SKM-1 (cell line): ENCODE measurements at regions not wholly inside any gene's neighbourhood (a gene's known extent, or its start where the extent isn't known, plus 50 kb on each side); places are given as distances from the start of the nearest gene placed in this dataset.
"Not testable (repeated sequence)": the region's sequence is repeated elsewhere in the genome, so short reads cannot be mapped to it uniquely, and the experiment has no call there.

ENCODE experiments used
- DNase-seq: peaks from one replicate; lab custom pipeline; 2025; ENCODE audit not compliant: unreplicated experiment; lab: John Stamatoyannopoulos, UW

- DNase-seq, result no peak
Observed at GRCh38 chr9:129437626-129438323, 183.1 kb downstream of the C9orf50 start.

GRCh38 chr9:129436751-129437625, 183.9 kb downstream of the C9orf50 start:
- no peak for DNase-seq

GRCh38 chr9:129435988-129436717, 184.7 kb downstream of the C9orf50 start:
- no peak for DNase-seq

- no peak for DNase-seq
Observed at GRCh38 chr9:129435291-129435690, 185.6 kb downstream of the C9orf50 start.

- no peak for DNase-seq
Observed at GRCh38 chr9:129434187-129434586, 186.7 kb downstream of the C9orf50 start.

GRCh38 chr9:129432297-129433154, 188.4 kb downstream of the C9orf50 start:
- no peak for DNase-seq

- no peak for DNase-seq
Observed at GRCh38 chr9:129430940-129431643, 189.8 kb downstream of the C9orf50 start.

- no peak for DNase-seq
Observed at GRCh38 chr9:129428864-129429577, 191.9 kb downstream of the C9orf50 start.

- DNase-seq, result no peak
Observed at GRCh38 chr9:129427149-129427548, 193.8 kb downstream of the C9orf50 start.

- not testable (repeated sequence) for DNase-seq
Observed at GRCh38 chr9:129423755-129424154, 197.1 kb downstream of the C9orf50 start.

- DNase-seq, result no peak
Observed at GRCh38 chr9:129423216-129423615, 197.7 kb downstream of the C9orf50 start.

GRCh38 chr9:129422843-129423192, 198.1 kb downstream of the C9orf50 start:
- no peak for DNase-seq

- DNase-seq, result no peak
Observed at GRCh38 chr9:129422032-129422842, 198.7 kb downstream of the C9orf50 start.

GRCh38 chr9:129421371-129421770, 199.5 kb downstream of the C9orf50 start:
- DNase-seq, result no peak

GRCh38 chr9:129420721-129421120, 200.2 kb downstream of the C9orf50 start:
- no peak for DNase-seq

GRCh38 chr9:129419382-129419899, 201.5 kb downstream of the C9orf50 start:
- DNase-seq, result no peak

GRCh38 chr9:129418451-129418850, 202.4 kb downstream of the C9orf50 start:
- DNase-seq, result no peak

GRCh38 chr9:129416821-129417539, 203.9 kb downstream of the C9orf50 start:
- DNase-seq, result peak; percentile 44
